DND-41 (cell line): ENCODE measurements at regions not wholly inside any gene's neighbourhood (a gene's known extent, or its start where the extent isn't known, plus 50 kb on each side); places are given as distances from the start of the nearest gene placed in this dataset.

Experiments
- ATAC-seq: fragments of 200-7000 bp; cut with Tn5 transposase; 3 replicates; pipeline ENCODE4 v1.9.1; 2021; ENCODE audit warnings: low read depth; ENCODE audit not compliant: insufficient read depth
- DNase-seq: peaks from one replicate; pipeline ENCODE4 v3.0.0-alpha.2; 2020
- H2AFZ ChIP-seq: 2 replicates; pipeline ENCODE4 v1.6.0; 2012; ENCODE audit warnings: low read depth, low read length
- H3K27ac ChIP-seq: 2 replicates; pipeline ENCODE4 v1.5.1; 2012; ENCODE audit warnings: low read length, inconsistent platforms
- H3K27me3 ChIP-seq: fragments of 200-600 bp; sonication (generic); 2 replicates; pipeline ENCODE4 v1.6.0; 2012; ENCODE audit warnings: low read length, mild to moderate bottlenecking, inconsistent platforms; ENCODE audit not compliant: insufficient read depth, poor library complexity
- H3K36me3 ChIP-seq: 2 replicates; pipeline ENCODE4 v1.5.1; 2012; ENCODE audit warnings: low read length, inconsistent platforms; ENCODE audit not compliant: insufficient read depth
- H3K4me1 ChIP-seq: 2 replicates; pipeline ENCODE4 v1.5.1; 2012; ENCODE audit warnings: mild to moderate bottlenecking, low read length; ENCODE audit not compliant: insufficient read depth
- H3K4me2 ChIP-seq: 2 replicates; pipeline ENCODE4 v1.6.0; 2012; ENCODE audit warnings: mild to moderate bottlenecking, moderate library complexity, low read length, inconsistent platforms; ENCODE audit not compliant: insufficient read depth
- H3K4me3 ChIP-seq, 2 experiments: fragments of 200-600 bp in 1 of 2; shearing (Covaris generic) in 1 of 2; 2 replicates each; pipeline ENCODE4 v1.5.1; 2012 to 2016; ENCODE audit warnings: inconsistent platforms in 2 of 2, low read length in 2 of 2, mild to moderate bottlenecking in 2 of 2, low read depth in 1 of 2, moderate library complexity in 1 of 2
- H3K79me2 ChIP-seq: 2 replicates; pipeline ENCODE4 v1.6.0; 2012; ENCODE audit warnings: low read length, inconsistent platforms; ENCODE audit not compliant: insufficient read depth
- H3K9ac ChIP-seq: 2 replicates; pipeline ENCODE4 v1.6.0; 2012; ENCODE audit warnings: low read depth, mild to moderate bottlenecking, inconsistent platforms, low read length, moderate library complexity
- H3K9me3 ChIP-seq: 2 replicates; pipeline ENCODE4 v1.5.1; 2012; ENCODE audit warnings: low read length, moderate library complexity, mild to moderate bottlenecking, inconsistent platforms; ENCODE audit not compliant: insufficient read depth, severe bottlenecking
- H4K20me1 ChIP-seq: 2 replicates; pipeline ENCODE4 v1.6.0; 2012; ENCODE audit warnings: low read length; ENCODE audit not compliant: insufficient read depth
- EZH2 ChIP-seq: IDR thresholded peaks from 3 replicates; pipeline ENCODE4 v1.6.1; 2012; ENCODE audit warnings: borderline replicate concordance, low read depth, mild to moderate bottlenecking, moderate library complexity, low read length, inconsistent platforms; ENCODE audit not compliant: severe bottlenecking
- TF ChIP-seq, protein P1 (sequence below): IDR thresholded peaks from 2 replicates; pipeline ENCODE4 v1.5.1; 2012; ENCODE audit warnings: borderline replicate concordance, low read length, moderate library complexity, mild to moderate bottlenecking; ENCODE audit not compliant: poor library complexity, severe bottlenecking; ENCODE audit errors: extremely low read depth

- Histone ChIP-seq H3K36me3 (no peaks in the 10 kb centered on the region), H3K4me2 (no peak overlapping the region), H3K4me1 (no peaks in the 10 kb centered on the region), H3K79me2 (no peaks in the 10 kb centered on the region), H3K4me3 (no peak overlapping the region), H3K27me3 (peaks cover 7% of the 10 kb centered on the region), H3K9me3 (no peaks in the 10 kb centered on the region), H3K9ac (no peak overlapping the region), H3K27ac (no peak overlapping the region), H2AFZ (no peak overlapping the region), H4K20me1 (no peaks in the 10 kb centered on the region)
- ATAC-seq (no peak), DNase-seq (no peak)
- TF ChIP-seq, protein P1, sequence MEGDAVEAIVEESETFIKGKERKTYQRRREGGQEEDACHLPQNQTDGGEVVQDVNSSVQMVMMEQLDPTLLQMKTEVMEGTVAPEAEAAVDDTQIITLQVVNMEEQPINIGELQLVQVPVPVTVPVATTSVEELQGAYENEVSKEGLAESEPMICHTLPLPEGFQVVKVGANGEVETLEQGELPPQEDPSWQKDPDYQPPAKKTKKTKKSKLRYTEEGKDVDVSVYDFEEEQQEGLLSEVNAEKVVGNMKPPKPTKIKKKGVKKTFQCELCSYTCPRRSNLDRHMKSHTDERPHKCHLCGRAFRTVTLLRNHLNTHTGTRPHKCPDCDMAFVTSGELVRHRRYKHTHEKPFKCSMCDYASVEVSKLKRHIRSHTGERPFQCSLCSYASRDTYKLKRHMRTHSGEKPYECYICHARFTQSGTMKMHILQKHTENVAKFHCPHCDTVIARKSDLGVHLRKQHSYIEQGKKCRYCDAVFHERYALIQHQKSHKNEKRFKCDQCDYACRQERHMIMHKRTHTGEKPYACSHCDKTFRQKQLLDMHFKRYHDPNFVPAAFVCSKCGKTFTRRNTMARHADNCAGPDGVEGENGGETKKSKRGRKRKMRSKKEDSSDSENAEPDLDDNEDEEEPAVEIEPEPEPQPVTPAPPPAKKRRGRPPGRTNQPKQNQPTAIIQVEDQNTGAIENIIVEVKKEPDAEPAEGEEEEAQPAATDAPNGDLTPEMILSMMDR, result no peak
- TF ChIP-seq EZH2, result no peak
Measured at GRCh38 chr11:115700496-115700895, 196.3 kb upstream of the CADM1 start.

DNA sequence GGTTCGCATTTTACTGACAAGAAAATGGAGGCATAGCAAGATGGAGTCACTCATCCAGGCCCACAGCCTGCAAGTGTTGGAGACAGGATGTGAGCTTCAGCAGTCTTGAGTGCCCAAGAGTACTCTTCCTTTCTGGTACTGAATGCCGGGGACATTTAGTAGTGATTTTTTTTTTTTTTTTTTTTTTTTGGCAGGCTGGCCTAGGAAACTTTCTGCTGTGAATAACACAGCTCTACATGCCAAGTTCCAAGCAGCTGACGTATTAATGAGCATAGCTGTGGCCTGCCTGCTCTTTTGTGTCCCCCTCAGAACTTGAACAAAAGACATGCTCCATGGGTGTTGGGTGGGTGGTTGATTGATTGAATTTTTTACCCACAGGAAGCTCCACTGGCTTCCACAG, 195.5 kb upstream of the CADM1 start:
- ATAC-seq (no peak), DNase-seq (no peak)
- Histone ChIP-seq H3K4me3 (no peak overlapping the region), H3K27me3 (peaks cover 7% of the 10 kb centered on the region), H3K79me2 (no peaks in the 10 kb centered on the region), H3K36me3 (no peaks in the 10 kb centered on the region), H3K9me3 (no peaks in the 10 kb centered on the region), H2AFZ (no peak overlapping the region), H3K4me2 (no peak overlapping the region), H4K20me1 (no peaks in the 10 kb centered on the region), H3K4me1 (no peaks in the 10 kb centered on the region), H3K9ac (no peak overlapping the region), H3K27ac (no peak overlapping the region)
- no peak for TF ChIP-seq EZH2
- TF ChIP-seq, protein P1, result no peak

DNA sequence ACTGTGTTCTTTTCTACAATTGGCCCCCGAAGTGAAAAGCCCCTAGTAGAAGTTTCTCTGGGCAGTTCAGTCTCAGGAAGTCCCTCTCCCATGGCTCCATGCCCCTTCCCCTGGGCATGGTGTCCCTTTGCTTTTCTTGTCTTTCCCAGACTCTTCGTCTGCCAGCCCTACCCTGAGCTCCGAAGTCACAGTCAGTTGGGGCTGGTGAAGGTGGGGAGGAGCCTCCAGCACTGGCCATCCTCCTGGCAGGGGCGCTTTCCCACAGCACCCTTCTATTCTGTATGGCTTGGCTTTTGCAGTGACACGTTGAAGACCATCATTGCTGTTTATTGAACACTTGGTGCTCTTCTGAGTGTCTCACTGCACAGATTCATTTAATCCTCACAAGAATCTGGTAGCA, 195.1 kb upstream of the CADM1 start:
- no peaks in the 10 kb centered on the region for H4K20me1 ChIP-seq
- DNase-seq (no peak), ATAC-seq (no peak)
- no peak overlapping the region for H3K4me3 ChIP-seq
- no peak for TF ChIP-seq EZH2
- TF ChIP-seq, protein P1, result no peak
- peaks cover 7% of the 10 kb centered on the region for H3K27me3 ChIP-seq
- no peaks in the 10 kb centered on the region for H3K4me1 ChIP-seq
- no peak overlapping the region for H2AFZ ChIP-seq
- H3K36me3 ChIP-seq, result no peaks in the 10 kb centered on the region
- no peak overlapping the region for H3K4me2 ChIP-seq
- no peaks in the 10 kb centered on the region for H3K9me3 ChIP-seq
- H3K79me2 ChIP-seq, result no peaks in the 10 kb centered on the region
- no peak overlapping the region for H3K27ac ChIP-seq
- no peak overlapping the region for H3K9ac ChIP-seq

DNA sequence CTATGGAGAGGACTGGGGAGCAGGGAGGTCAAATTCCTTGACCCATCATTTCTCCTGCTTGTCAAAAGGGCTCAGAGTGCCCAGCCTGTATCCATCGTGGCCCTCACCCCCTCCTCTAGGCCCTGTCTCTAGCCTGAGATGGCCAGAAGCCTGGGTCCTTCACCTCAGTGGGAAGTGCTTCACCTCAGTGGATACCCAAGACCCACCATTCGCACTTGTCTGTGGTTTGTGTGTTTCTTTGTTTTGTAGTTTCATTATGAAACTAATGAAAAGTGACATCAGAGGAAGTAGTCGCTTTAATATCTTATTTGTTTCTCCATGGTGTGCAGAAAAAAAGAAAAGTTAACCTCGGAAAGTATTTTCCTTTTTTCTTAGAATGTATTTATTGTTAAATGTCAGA, 194.0 kb upstream of the CADM1 start:
- Histone ChIP-seq H2AFZ (no peak overlapping the region), H3K27ac (no peak overlapping the region), H3K4me3 (no peak overlapping the region), H3K36me3 (no peaks in the 10 kb centered on the region), H4K20me1 (no peaks in the 10 kb centered on the region), H3K27me3 (peaks cover 7% of the 10 kb centered on the region), H3K9ac (no peak overlapping the region), H3K4me1 (no peaks in the 10 kb centered on the region), H3K79me2 (no peaks in the 10 kb centered on the region), H3K4me2 (no peak overlapping the region), H3K9me3 (no peaks in the 10 kb centered on the region)
- TF ChIP-seq, protein P1, result no peak
- TF ChIP-seq EZH2, result no peak
- no peak for ATAC-seq
- DNase-seq, result no peak
